Duodenal mucosa (tissue), 2 donors: ENCODE measurements at regions not wholly inside any gene's neighbourhood (a gene's known extent, or its start where the extent isn't known, plus 50 kb on each side); places are given as distances from the start of the nearest gene placed in this dataset.

Source experiments
- H3K27ac ChIP-seq: one replicate; pipeline ENCODE4 v1.7.0; 2013; ENCODE audit warnings: low read depth, low read length
- H3K27me3 ChIP-seq, 2 donors: one replicate each; pipeline ENCODE4 v1.7.0; 2013; ENCODE audit warnings: low read length in 2 of 2, control low read depth in 1 of 2; ENCODE audit not compliant: insufficient read depth in 2 of 2, control insufficient read depth in 1 of 2
- H3K36me3 ChIP-seq, 2 donors: one replicate each; pipeline ENCODE4 v1.7.0; 2013; ENCODE audit warnings: low read length in 2 of 2, control low read depth in 1 of 2; ENCODE audit not compliant: insufficient read depth in 2 of 2, control insufficient read depth in 1 of 2
- H3K4me1 ChIP-seq, 2 donors: one replicate each; pipeline ENCODE4 v1.7.0; 2013; ENCODE audit warnings: low read length in 2 of 2, control low read depth in 1 of 2; ENCODE audit not compliant: insufficient read depth in 2 of 2, control insufficient read depth in 1 of 2
- H3K4me3 ChIP-seq, 2 donors: one replicate each; pipeline ENCODE4 v1.7.0; 2013; ENCODE audit warnings: low read length in 2 of 2, low read depth in 1 of 2
- H3K9ac ChIP-seq, 2 donors: one replicate each; pipeline ENCODE4 v1.7.0; 2013; ENCODE audit warnings: low read length in 2 of 2, low read depth in 1 of 2
- H3K9me3 ChIP-seq, 2 donors: one replicate each; pipeline ENCODE4 v1.7.0; 2013; ENCODE audit warnings: low read length in 2 of 2, control low read depth in 1 of 2; ENCODE audit not compliant: control insufficient read depth in 1 of 2

GRCh38 chr10:130492266-130492934 is 356.2 kb downstream of the GLRX3 start:
- H3K9ac ChIP-seq: no peak overlapping the region
- no peaks in the 10 kb centered on the region for H3K27me3 ChIP-seq
- H3K27ac ChIP-seq: no peak overlapping the region
- no peaks in the 10 kb centered on the region for H3K9me3 ChIP-seq
- H3K4me1 ChIP-seq: no peaks in the 10 kb centered on the region
- no peaks in the 10 kb centered on the region for H3K36me3 ChIP-seq
- H3K4me3 ChIP-seq: no peak overlapping the region

- no peaks in the 10 kb centered on the region for H3K27me3 ChIP-seq
- H3K9ac ChIP-seq: no peak overlapping the region
- no peaks in the 10 kb centered on the region for H3K9me3 ChIP-seq
- H3K4me3 ChIP-seq: no peak overlapping the region
- H3K4me1 ChIP-seq: no peaks in the 10 kb centered on the region
- no peaks in the 10 kb centered on the region for H3K36me3 ChIP-seq
- H3K27ac ChIP-seq: no peak overlapping the region
Observed at GRCh38 chr10:130493021-130493420, 356.8 kb downstream of the GLRX3 start.

GRCh38 chr10:130493446-130494145 is 357.4 kb downstream of the GLRX3 start:
- Histone ChIP-seq H3K36me3 (no peaks in the 10 kb centered on the region), H3K4me3 (no peak overlapping the region), H3K27me3 (no peaks in the 10 kb centered on the region), H3K9me3 (no peaks in the 10 kb centered on the region), H3K9ac (no peak overlapping the region), H3K27ac (no peak overlapping the region), H3K4me1 (no peaks in the 10 kb centered on the region)

- no peak overlapping the region for H3K4me3 ChIP-seq
- no peaks in the 10 kb centered on the region for H3K9me3 ChIP-seq
- H3K36me3 ChIP-seq: no peaks in the 10 kb centered on the region
- H3K27ac ChIP-seq: no peak overlapping the region
- H3K4me1 ChIP-seq: no peaks in the 10 kb centered on the region
- H3K27me3 ChIP-seq: no peaks in the 10 kb centered on the region
- no peak overlapping the region for H3K9ac ChIP-seq
Observed at GRCh38 chr10:130495116-130495862, 359.1 kb downstream of the GLRX3 start.

- Histone ChIP-seq H3K4me3 (no peak overlapping the region), H3K27me3 (no peaks in the 10 kb centered on the region), H3K9me3 (no peaks in the 10 kb centered on the region), H3K4me1 (no peaks in the 10 kb centered on the region), H3K9ac (no peak overlapping the region), H3K27ac (no peak overlapping the region), H3K36me3 (no peaks in the 10 kb centered on the region)
Observed at GRCh38 chr10:130495891-130496636, 359.9 kb downstream of the GLRX3 start.

GRCh38 chr10:130497056-130498010 is 361.1 kb downstream of the GLRX3 start:
- Histone ChIP-seq H3K9ac (no peak overlapping the region), H3K27ac (no peak overlapping the region), H3K36me3 (no peaks in the 10 kb centered on the region)

GRCh38 chr10:130498042-130498441 is 361.9 kb downstream of the GLRX3 start:
- H3K27me3 ChIP-seq: no peaks in the 10 kb centered on the region

More at GRCh38 chr10:130497056-130498010, 361.1 kb downstream of the GLRX3 start:
- no peaks in the 10 kb centered on the region for H3K4me1 ChIP-seq
- H3K4me3 ChIP-seq: no peak overlapping the region
- H3K9me3 ChIP-seq: no peaks in the 10 kb centered on the region
- no peaks in the 10 kb centered on the region for H3K27me3 ChIP-seq

GRCh38 chr10:130498934-130499333 is 362.7 kb downstream of the GLRX3 start:
- Histone ChIP-seq H3K9ac (no peak overlapping the region), H3K27me3 (no peaks in the 10 kb centered on the region), H3K4me3 (no peak overlapping the region), H3K36me3 (no peaks in the 10 kb centered on the region), H3K9me3 (no peaks in the 10 kb centered on the region), H3K27ac (no peak overlapping the region), H3K4me1 (no peaks in the 10 kb centered on the region)

More at GRCh38 chr10:130498042-130498441, 361.9 kb downstream of the GLRX3 start:
- Histone ChIP-seq H3K9ac (no peak overlapping the region), H3K9me3 (no peaks in the 10 kb centered on the region), H3K4me1 (no peaks in the 10 kb centered on the region), H3K36me3 (no peaks in the 10 kb centered on the region), H3K27ac (no peak overlapping the region), H3K4me3 (no peak overlapping the region)

GRCh38 chr10:130499541-130499940 is 363.4 kb downstream of the GLRX3 start:
- H3K27me3 ChIP-seq: no peaks in the 10 kb centered on the region
- H3K4me3 ChIP-seq: no peak overlapping the region
- no peaks in the 10 kb centered on the region for H3K9me3 ChIP-seq
- no peak overlapping the region for H3K27ac ChIP-seq
- no peaks in the 10 kb centered on the region for H3K4me1 ChIP-seq
- no peak overlapping the region for H3K9ac ChIP-seq
- H3K36me3 ChIP-seq: no peaks in the 10 kb centered on the region
